DMS 273 (cell line): ENCODE measurements at regions not wholly inside any gene's neighbourhood (a gene's known extent, or its start where the extent isn't known, plus 50 kb on each side); places are given as distances from the start of the nearest gene placed in this dataset.

ENCODE experiments used
- DNase-seq: peaks from one replicate; lab custom pipeline; 2025; ENCODE audit not compliant: unreplicated experiment; lab: John Stamatoyannopoulos, UW

- no peak for DNase-seq
Measured at GRCh38 chr6:105622226-105622625, 219.3 kb upstream of the PREP start.

GRCh38 chr6:105621564-105622175 lies 218.8 kb upstream of the PREP start:
- DNase-seq, result no peak

GRCh38 chr6:105620878-105621277 lies 218.0 kb upstream of the PREP start:
- no peak for DNase-seq

GRCh38 chr6:105619971-105620741 lies 217.3 kb upstream of the PREP start:
- no peak for DNase-seq

- DNase-seq, result no peak
Measured at GRCh38 chr6:105618247-105618646, 215.4 kb upstream of the PREP start.

- DNase-seq, result no peak
Measured at GRCh38 chr6:105616521-105616920, 213.6 kb upstream of the PREP start.

GRCh38 chr6:105611606-105612005 lies 208.7 kb upstream of the PREP start:
- DNase-seq, result no peak

- DNase-seq, result no peak
Measured at GRCh38 chr6:105609375-105609991, 206.6 kb upstream of the PREP start.

- no peak for DNase-seq
Measured at GRCh38 chr6:105608711-105609374, 206.0 kb upstream of the PREP start.

GRCh38 chr6:105607636-105608621 lies 205.0 kb upstream of the PREP start:
- DNase-seq, result no peak

- DNase-seq, result no peak
Measured at GRCh38 chr6:105606831-105607463, 204.1 kb upstream of the PREP start.

GRCh38 chr6:105604587-105604884 lies 201.7 kb upstream of the PREP start:
- DNase-seq, result peak; percentile 33

- DNase-seq, result peak; percentile 62
Measured at GRCh38 chr6:105603788-105604586, 201.1 kb upstream of the PREP start.

GRCh38 chr6:105601541-105602236 lies 198.8 kb upstream of the PREP start:
- DNase-seq, result peak; percentile 83

GRCh38 chr6:105600336-105601260 lies 197.7 kb upstream of the PREP start:
- DNase-seq, result no peak

GRCh38 chr6:105598264-105598663 lies 195.4 kb upstream of the PREP start:
- no peak for DNase-seq

- DNase-seq, result peak; percentile 17
Measured at GRCh38 chr6:105596284-105596755, 193.4 kb upstream of the PREP start.

- no peak for DNase-seq
Measured at GRCh38 chr6:105595829-105596228, 192.9 kb upstream of the PREP start.
